NOMO-1 (cell line): ENCODE measurements at regions not wholly inside any gene's neighbourhood (a gene's known extent, or its start where the extent isn't known, plus 50 kb on each side); places are given as distances from the start of the nearest gene placed in this dataset.

Experiments used
- DNase-seq, 2 experiments: peaks; one replicate each; lab custom pipeline; 2025; ENCODE audit not compliant: unreplicated experiment in 2 of 2; lab: John Stamatoyannopoulos, UW

GRCh38 chr1:239861985-239862384 lies 229.7 kb upstream of the FMN2 start:
- DNase-seq: peak; percentile 7 to 37

GRCh38 chr1:239868058-239868832 lies 223.4 kb upstream of the FMN2 start:
- DNase-seq: no peak

GRCh38 chr1:239870194-239870593 lies 221.5 kb upstream of the FMN2 start:
- no peak for DNase-seq

GRCh38 chr1:239872626-239873025 lies 219.1 kb upstream of the FMN2 start:
- no peak for DNase-seq

GRCh38 chr1:239874831-239875230 lies 216.9 kb upstream of the FMN2 start:
- no peak for DNase-seq

GRCh38 chr1:239879321-239880170 lies 212.1 kb upstream of the FMN2 start:
- no peak for DNase-seq

- no peak for DNase-seq
Measured at GRCh38 chr1:239882967-239883366, 208.7 kb upstream of the FMN2 start.

GRCh38 chr1:239884796-239885195 lies 206.9 kb upstream of the FMN2 start:
- no peak for DNase-seq

- DNase-seq: no peak
Measured at GRCh38 chr1:239886266-239886665, 205.4 kb upstream of the FMN2 start.

GRCh38 chr1:239888639-239889038 lies 203.0 kb upstream of the FMN2 start:
- no peak for DNase-seq

- no peak for DNase-seq
Measured at GRCh38 chr1:239891621-239892358, 199.9 kb upstream of the FMN2 start.

- DNase-seq: no peak
Measured at GRCh38 chr1:239892602-239893001, 199.1 kb upstream of the FMN2 start.

- no peak for DNase-seq
Measured at GRCh38 chr1:239893127-239893731, 198.5 kb upstream of the FMN2 start.

- DNase-seq: no peak
Measured at GRCh38 chr1:239896569-239896968, 195.1 kb upstream of the FMN2 start.

GRCh38 chr1:239896980-239897379 lies 194.7 kb upstream of the FMN2 start:
- DNase-seq: no peak

GRCh38 chr1:239897458-239897857 lies 194.2 kb upstream of the FMN2 start:
- DNase-seq: no peak

GRCh38 chr1:239898062-239898730 lies 193.5 kb upstream of the FMN2 start:
- DNase-seq: peak; percentile 42 to 78

GRCh38 chr1:239899747-239900146 lies 191.9 kb upstream of the FMN2 start:
- DNase-seq: no peak

- DNase-seq: no peak
Measured at GRCh38 chr1:239906394-239906793, 185.3 kb upstream of the FMN2 start.

GRCh38 chr1:239909898-239910297 lies 181.8 kb upstream of the FMN2 start:
- peak; percentile 85 to 94 for DNase-seq
